Urothelium cell line (cell line): ENCODE measurements at regions not wholly inside any gene's neighbourhood (a gene's known extent, or its start where the extent isn't known, plus 50 kb on each side); places are given as distances from the start of the nearest gene placed in this dataset.
"Not testable (repeated sequence)": the region's sequence is repeated elsewhere in the genome, so short reads cannot be mapped to it uniquely, and the experiment has no call there.

Source experiments
- DNase-seq: peaks from one replicate; pipeline ENCODE4 v3.0.0; 2011; ENCODE audit warnings: low spot score, mixed read lengths
- FAIRE-seq: peaks from 2 replicates; lab custom pipeline; 2011; peaks lifted over from hg19 to GRCh38; lab: Jason Lieb, UNC

- DNase-seq (no peak), FAIRE-seq (no peak)
These were observed 236.6 kb upstream of the NOL4 start for GRCh38 chr18:34461266-34461665.

DNA sequence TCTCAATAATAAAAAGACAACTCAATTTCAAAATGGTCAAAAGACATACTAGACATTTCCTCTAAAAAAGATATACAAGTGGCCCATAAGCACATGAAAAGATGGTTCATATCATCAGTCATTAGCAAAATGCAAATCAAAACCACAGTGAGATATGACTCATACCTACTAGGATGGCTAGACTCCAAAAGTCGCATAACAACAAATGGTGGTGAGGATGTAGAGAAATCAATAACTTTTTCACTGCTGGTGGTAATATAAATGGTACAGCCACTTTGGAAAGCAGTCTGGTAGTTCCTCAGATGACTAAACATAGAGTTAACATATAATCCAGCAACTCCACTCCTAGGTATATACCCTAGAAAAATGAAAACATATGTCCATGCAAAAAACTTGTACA, 242.3 kb upstream of the NOL4 start:
- DNase-seq (no peak), FAIRE-seq (no peak)

DNA sequence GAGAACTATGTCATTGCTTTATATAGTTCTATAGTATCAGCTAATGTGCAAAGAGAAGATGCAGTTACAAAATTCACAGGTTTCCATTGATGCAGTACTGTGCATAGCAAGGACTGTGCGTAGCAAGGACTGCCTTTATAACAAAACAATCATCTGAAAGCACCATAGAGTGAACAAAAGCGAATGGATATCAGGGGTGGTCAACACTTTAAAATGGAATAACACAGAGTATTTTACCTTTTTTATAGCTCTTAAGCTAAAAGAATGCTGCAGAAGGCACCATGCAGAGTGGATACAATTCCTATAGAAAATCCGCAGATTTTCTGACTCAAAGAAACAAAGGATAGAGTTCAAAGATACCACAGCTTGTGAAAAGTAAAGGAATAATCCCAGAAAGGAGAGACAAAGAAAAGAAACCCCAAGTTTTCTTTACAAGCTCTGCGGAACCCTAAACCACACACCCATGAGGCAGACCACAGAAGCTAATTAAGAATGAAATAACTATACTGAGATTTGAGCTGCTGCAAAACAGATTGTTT, 229.9 kb upstream of the DTNA start:
- FAIRE-seq (no peak), DNase-seq (no peak)

DNA sequence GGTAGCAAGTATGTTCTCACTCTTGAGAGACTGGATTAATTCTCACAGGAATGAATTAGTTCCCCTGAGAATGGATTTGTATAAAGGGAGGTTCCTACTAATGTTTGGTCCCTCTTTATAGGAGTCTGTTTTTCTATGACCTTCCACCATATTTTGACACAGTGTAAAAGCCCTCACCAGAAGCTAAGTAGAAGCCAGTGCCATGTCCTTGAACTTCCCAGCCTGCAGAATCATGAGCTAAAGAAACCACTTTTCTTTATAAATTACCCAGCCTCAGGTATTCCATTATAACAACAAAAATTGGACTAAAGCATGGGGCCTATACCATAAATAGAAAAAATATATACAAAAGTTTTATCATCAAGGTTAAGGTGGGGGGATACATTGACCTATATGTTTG, 227.9 kb upstream of the DTNA start:
- no peak for DNase-seq
- FAIRE-seq, result no peak

GRCh38 chr18:34483198-34483597, 226.9 kb upstream of the DTNA start:
- FAIRE-seq, result no peak

DNA sequence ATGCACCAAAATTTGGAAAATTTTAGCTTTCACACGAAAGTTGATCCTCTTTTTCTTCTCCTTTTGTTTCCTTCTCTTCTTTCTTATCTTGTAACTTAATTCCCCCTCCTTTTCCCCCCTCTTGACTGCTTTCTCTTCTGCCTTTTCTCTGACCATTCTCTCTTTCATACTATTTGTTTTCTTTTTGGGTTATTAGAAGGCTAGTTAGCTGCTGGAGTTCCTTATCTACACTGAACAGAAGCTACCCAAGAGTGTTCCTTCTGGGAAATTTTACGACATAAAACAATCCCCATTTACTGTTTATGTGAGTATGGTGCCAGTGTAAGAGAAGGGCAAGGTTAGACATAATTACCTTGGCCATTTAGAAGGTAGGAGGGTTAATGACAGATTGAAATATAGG, 218.4 kb upstream of the DTNA start:
- DNase-seq, result no peak
- FAIRE-seq, result no peak

More at GRCh38 chr18:34483198-34483597, 226.9 kb upstream of the DTNA start:
- no peak for DNase-seq

DNA sequence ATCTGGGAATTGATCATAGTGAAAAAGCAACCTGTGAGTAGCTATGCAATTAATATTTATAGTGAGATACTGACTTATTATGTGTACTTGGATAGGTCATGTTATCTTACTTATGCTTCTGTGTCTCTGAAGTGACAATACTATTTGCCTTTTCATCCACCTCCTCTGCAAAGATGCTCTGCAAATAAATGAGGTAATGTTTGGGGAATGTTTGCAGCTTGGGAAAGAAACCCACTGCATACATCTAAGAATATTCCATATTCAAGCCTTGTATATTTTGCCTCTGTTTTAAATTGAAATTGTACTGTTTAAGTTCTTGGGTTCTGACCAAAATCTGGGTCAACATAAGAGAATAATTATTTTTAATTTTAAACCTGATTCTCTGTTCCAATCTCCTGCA, 217.4 kb upstream of the DTNA start:
- FAIRE-seq (no peak), DNase-seq (peak; percentile 11)

GRCh38 chr18:34493099-34493544, 217.0 kb upstream of the DTNA start:
- DNase-seq (peak; percentile 64), FAIRE-seq (peak; percentile 32)

DNA sequence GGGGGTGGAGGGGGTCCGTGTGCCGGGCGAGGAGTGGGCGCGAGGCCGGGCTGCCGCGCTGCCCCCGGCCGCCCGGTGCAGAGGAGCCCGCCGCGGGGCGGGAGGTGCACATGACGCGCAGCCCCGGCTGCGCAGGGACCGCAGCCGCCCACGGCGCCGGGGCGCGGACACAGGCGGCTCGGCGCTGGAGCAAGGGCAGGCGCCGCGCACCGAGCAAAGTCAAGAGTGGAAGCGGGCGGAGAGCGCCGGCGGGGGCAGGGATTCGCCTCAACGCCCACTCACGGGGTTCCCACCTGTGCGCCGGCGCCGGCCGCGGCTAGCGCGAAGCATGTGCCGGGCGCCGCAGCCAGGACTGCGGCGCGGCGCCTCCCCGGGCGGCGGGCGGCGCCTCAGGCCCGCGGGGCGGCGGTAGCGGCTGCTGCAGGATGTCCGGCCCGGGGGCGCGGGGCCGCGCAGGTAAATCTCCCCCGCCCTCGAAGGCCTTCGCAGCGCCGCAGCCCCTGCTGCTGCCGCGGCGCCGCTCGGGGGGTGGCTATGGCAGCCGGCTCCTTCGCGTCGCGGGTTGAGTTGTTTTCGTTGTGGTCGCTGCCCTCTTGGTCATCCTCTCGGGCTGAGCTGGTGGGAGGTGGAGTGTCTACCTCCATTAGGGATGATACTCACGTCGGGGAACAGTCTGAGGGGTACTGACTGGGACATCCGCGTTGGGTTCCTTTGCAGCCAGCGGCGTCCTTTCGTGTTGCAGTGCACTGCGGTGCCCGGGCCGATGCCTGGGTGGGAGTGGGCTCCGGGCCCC, 216.3 kb upstream of the DTNA start:
- DNase-seq (peak; percentile 51), FAIRE-seq (no peak)

DNA sequence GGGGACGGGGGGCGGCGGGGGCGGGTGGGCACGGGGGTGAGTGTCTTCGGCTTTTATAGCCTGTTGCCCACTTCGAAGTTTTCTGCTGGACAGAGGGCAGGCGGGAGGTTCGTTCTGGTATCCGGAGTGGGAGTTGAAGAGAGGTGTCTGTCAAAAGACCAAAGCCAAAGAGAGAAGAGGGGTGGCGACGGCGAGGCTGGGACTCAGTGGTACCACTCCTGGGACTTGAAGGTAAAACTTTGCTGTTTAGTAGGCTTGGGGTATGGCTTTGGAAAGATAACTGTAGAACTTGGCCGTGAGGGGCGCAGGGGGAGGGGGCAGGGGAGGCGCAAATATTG, 215.8 kb upstream of the DTNA start:
- FAIRE-seq (no peak), DNase-seq (peak; percentile 12)

DNA sequence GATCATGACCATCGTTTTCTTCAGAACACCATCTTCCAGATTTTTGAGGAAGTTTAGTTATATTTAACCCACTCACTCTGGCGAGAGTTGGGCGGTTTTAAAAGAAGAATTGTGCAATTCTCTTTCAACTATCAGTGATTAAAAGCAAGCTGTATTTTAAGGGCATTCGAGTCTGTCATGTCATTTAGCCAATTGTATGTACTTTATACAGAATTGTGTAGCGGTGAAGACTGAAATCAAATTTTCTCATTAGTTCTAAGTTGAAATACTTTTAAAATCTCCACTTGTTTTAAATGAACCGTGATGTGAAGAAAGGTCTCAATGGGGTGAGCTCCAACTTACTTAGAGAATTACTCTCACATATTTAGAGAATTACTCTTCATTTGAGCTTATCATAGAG, 214.6 kb upstream of the DTNA start:
- DNase-seq, result no peak
- no peak for FAIRE-seq

DNA sequence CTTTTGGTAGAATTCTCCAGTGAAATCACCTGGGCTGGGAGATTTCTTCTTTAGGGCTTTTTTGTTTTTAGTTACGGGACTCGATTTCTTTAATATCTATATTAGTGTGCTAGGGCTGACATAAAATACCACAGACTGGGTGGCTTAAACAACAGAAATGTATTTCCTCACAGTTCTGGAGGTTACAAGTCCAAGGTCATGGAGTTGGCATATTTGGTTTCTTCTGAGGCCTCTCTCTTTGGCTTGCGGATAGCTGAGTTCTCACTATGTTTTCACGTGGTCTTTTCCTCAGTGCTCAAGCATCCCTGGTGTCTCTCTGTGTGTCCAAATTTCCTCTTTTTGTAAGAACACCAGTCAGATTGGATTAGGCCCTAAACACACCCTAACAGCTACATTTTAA, 208.5 kb upstream of the DTNA start:
- FAIRE-seq, result no peak
- DNase-seq, result no peak

- FAIRE-seq, result no peak
- no peak for DNase-seq
These were observed 203.9 kb upstream of the DTNA start for GRCh38 chr18:34506198-34506597.

DNA sequence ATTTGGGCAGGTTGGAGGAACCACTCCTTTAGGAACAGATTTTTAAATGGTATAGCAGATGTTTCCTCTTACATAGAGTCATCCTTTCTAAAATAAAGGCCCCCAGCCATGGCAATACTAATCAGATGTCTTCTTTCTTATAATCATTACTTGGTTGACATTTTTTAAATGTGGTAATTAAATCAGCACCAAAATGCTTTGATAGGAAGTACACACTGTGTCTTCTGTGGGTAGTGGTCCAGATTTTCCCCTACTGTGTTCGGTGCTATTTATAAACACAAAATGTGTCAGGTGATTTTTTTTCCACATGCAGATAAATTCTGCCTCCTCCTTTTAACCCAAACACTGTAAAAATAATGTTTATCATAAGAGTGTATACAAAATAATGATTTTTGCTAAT, 200.9 kb upstream of the DTNA start:
- FAIRE-seq, result no peak

DNA sequence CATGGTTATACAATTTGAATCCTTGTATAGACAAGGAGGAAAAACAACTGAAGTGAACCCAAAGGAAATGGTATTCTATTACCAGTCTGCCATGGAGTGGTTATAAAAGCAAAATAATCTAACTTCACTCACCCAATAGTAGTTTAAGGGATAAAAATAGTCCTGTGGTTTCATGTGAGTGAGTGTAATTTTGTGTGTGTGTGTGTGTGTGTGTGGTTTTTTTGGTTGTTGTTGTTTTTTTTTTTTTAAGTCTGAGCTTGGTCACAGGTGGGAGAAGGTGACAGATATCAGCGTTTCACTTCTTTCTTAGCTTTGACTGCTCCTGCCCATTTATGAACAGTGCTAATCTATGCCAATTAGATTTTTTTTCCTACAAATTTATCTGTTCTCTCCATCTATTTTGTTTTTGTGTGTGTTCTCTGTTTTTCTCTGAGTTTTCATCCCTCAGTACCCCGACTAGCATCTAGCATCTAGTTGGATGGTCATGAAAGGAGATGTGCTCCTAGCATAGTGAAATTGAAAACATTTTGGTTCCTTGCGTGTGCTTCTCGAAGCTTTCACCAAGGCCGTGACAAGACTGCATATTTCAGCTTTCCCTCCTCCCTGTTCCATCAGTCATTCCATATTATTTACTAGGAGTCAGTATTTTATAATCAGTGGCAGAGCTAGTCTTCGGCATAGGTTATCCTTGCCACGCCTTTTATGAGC, 200.1 kb upstream of the DTNA start:
- FAIRE-seq, result no peak

More for the DNA sequence above, 200.9 kb upstream of the DTNA start:
- no peak for DNase-seq

DNA sequence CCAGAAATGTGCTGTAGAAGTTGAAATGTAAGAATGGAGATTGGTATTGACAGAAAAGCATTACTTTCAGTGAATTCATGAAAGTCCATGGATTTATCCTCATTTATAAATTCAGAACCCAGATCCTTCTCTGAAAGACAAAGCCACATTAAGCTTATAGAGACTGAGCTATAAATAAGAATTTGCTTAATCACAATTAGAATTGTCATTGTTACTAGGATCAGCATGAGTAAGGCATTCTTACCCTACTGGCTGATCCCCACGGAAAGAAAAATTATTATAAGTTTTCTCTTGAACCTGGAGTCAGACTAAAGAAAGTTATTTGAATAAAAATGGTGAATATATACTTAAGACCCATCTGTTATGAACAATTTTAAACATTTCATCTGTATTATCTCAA, 199.2 kb upstream of the DTNA start:
- no peak for FAIRE-seq
- no peak for DNase-seq

More for the DNA sequence above, 200.1 kb upstream of the DTNA start:
- DNase-seq, result no peak

GRCh38 chr18:34511435-34511834, 198.7 kb upstream of the DTNA start:
- no peak for FAIRE-seq

DNA sequence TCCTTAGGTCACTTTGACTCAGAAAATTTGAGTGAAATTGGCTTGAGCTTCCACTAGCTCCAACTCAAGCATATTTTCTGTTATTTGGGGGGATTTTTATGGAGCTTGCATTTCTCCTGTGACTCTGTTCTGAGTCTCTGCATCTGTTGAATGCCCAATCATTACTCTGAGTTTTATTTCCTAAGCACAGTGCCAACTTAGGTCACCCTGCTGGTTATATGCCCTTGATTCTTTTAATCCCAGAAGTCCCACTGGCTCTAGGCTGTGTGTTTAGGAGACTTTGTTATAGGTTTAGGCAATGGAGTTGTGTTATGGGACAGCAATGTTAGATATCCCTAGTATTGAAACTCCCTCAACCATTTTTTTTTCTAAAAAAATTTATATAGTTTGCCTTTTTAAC, 198.2 kb upstream of the DTNA start:
- FAIRE-seq (no peak), DNase-seq (no peak)

More at GRCh38 chr18:34511435-34511834, 198.7 kb upstream of the DTNA start:
- no peak for DNase-seq

DNA sequence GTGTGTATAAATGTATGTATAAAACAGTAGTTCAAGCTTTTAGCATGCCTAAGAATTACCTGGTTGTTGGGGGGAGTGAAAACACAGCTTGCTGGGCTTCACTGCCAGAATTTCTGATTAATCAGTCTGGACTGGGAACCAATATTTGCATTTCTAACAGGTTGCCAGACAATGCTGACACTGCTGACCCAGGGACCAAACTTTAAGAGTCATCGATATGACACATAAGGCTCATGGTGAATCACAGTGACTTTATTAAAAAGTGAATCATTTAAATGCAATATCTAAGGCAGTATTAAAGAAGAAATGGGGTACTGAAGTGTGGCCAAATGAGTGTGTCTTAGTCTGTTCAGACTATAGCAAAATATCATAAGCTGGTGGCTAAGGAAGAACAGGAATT, 195.9 kb upstream of the DTNA start:
- no peak for FAIRE-seq

DNA sequence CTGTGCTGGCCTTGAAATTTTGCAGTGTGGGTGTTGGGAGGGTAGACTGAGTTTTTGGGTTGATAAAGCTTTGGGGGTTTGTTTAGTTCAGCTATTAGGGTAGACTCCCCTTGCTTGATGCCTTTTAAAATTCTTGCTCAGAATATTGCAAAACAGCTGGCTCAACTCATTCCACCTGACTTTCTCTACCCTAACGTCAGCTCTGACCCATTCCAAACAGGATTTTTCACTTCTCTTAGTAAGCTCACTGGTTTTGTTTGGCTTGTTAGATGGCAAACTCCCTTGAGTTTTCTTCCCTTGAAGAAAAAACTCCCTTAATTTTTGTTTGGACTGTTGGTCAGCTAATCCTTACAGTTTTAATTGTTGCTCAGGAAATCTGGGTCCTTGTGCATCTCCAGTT, 195.1 kb upstream of the DTNA start:
- DNase-seq (no peak), FAIRE-seq (no peak)

More for the DNA sequence above, 195.9 kb upstream of the DTNA start:
- no peak for DNase-seq

DNA sequence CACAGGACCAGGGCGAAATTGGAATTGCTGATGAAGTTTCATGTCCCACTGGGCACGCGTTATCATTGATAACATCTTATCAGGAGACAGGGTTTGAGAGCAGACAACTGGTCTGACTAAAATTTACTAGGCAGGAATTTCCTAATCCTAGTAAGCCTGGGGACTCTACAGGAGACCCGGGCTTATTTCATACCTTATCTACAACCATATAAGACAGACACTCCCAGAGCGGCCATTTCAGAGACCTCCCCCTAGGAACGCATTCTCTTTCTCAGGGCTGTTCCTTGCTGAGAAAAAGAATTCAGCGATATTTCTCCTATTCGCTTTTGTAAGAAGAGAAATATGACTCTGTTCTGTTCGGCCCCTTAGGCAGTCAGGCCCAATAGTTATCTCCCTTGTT, 193.7 kb upstream of the DTNA start:
- FAIRE-seq, DNase-seq: not testable (repeated sequence)

DNA sequence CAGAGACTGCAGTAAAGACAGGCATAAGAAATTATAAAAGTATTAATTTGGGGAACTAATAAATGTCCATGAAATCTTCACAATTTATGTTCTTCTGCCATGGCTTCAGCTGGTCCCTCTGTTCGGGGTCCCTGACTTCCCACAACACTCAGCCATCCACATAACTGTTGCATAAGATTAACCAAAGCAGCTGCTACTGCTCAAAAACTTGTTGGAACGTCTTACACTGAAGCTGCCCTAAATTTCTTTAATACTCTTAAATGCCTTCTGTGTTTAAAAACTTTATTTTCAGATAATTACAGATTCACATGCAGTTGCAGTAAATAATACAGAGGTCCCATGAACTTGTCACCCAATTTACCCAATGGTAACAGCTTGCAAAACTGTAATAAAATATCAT, 193.1 kb upstream of the DTNA start:
- not testable (repeated sequence) for FAIRE-seq

More for the DNA sequence above, 193.1 kb upstream of the DTNA start:
- DNase-seq, result not testable (repeated sequence)
